SK-N-SH (cell line): ENCODE measurements at regions not wholly inside any gene's neighbourhood (a gene's known extent, or its start where the extent isn't known, plus 50 kb on each side); places are given as distances from the start of the nearest gene placed in this dataset.
"Not testable (repeated sequence)": the region's sequence is repeated elsewhere in the genome, so short reads cannot be mapped to it uniquely, and the experiment has no call there.

ENCODE experiments used
- CTCF ChIA-PET: fragments of 300-600, 350-600 bp; formaldehyde crosslinking; extraction: SDS; loops from one replicate; lab custom pipeline; 2021; lab: Yijun Ruan, JAX
- POLR2A ChIA-PET: fragments of 350-600 bp; sonication (Branson Sonifier 250); formaldehyde crosslinking; extraction: SDS; loops from one replicate; lab custom pipeline; 2020; ENCODE audit warnings: antibody characterized with exemption, inconsistent platforms; lab: Yijun Ruan, JAX
- DNase-seq: peaks from one replicate; pipeline ENCODE4 v3.0.0; 2012
- H2AFZ ChIP-seq: fragments of 200-600 bp; sonication (generic); 2 replicates; pipeline ENCODE4 v1.8.1; 2016; ENCODE audit warnings: antibody characterized with exemption, mild to moderate bottlenecking, low read depth
- H3F3A ChIP-seq: fragments of 200-600 bp; sonication (generic); replicated peaks from 2 replicates; pipeline ENCODE3; 2016; ENCODE audit warnings: antibody characterized with exemption, mild to moderate bottlenecking; ENCODE audit not compliant: insufficient read depth
- H3K27ac ChIP-seq, 2 experiments: fragments of 200-500 bp in 1 of 2; fragments of 200-600 bp in 1 of 2; sonication (Bioruptor generic) in 1 of 2; sonication (generic), shearing (Covaris generic) in 1 of 2; 2 replicates each; pipeline versions ENCODE4 v1.5.1 to v1.6.1; 2014 to 2016; ENCODE audit warnings: low read depth in 2 of 2, inconsistent platforms in 1 of 2, low read length in 1 of 2, mild to moderate bottlenecking in 1 of 2, mixed read lengths in 1 of 2
- H3K27me3 ChIP-seq: fragments of 200-600 bp; sonication (generic), shearing (Covaris generic); 2 replicates; pipeline ENCODE4 v1.6.1; 2016; ENCODE audit warnings: mixed run types; ENCODE audit not compliant: insufficient read depth
- H3K36me3 ChIP-seq, 2 experiments: fragments of 200-500 bp in 1 of 2; fragments of 200-600 bp in 1 of 2; sonication (Bioruptor generic) in 1 of 2; sonication (generic) in 1 of 2; replicated peaks in 1 of 2; 2 replicates each; pipeline versions ENCODE3 to v1.5.1; 2014 to 2016; ENCODE audit warnings: low read length in 1 of 2, mild to moderate bottlenecking in 1 of 2; ENCODE audit not compliant: insufficient read depth in 2 of 2, control insufficient read depth in 1 of 2
- H3K4me1 ChIP-seq, 2 experiments: fragments of 200-500 bp in 1 of 2; fragments of 200-600 bp in 1 of 2; sonication (Bioruptor generic) in 1 of 2; sonication (generic), shearing (Covaris generic) in 1 of 2; 2 replicates each; pipeline versions ENCODE4 v1.5.1 to v1.6.1; 2014 to 2016; ENCODE audit warnings: low read depth in 1 of 2, low read length in 1 of 2, mixed run types in 1 of 2; ENCODE audit not compliant: insufficient read depth in 2 of 2, control insufficient read depth in 1 of 2
- H3K4me2 ChIP-seq: fragments of 200-600 bp; sonication (generic), shearing (Covaris generic); 2 replicates; pipeline ENCODE4 v1.6.1; 2017; ENCODE audit warnings: mixed run types
- H3K4me3 ChIP-seq, 2 experiments: fragments of 200-500 bp in 1 of 2; fragments of 200-600 bp in 1 of 2; sonication (Bioruptor generic) in 1 of 2; sonication (generic), shearing (Covaris generic) in 1 of 2; 2 replicates each; pipeline versions ENCODE4 v1.5.1 to v1.8.1; 2014 to 2016; ENCODE audit warnings: low read depth in 2 of 2, inconsistent platforms in 1 of 2, low read length in 1 of 2, mild to moderate bottlenecking in 1 of 2, mixed read lengths in 1 of 2, moderate library complexity in 1 of 2
- H3K79me2 ChIP-seq: fragments of 200-600 bp; sonication (generic); 2 replicates; pipeline ENCODE4 v1.8.1; 2017; ENCODE audit warnings: mild to moderate bottlenecking; ENCODE audit not compliant: insufficient read depth
- H3K9ac ChIP-seq: fragments of 200-600 bp; sonication (generic); 2 replicates; pipeline ENCODE4 v1.6.1; 2017; ENCODE audit warnings: mixed run types
- H3K9me2 ChIP-seq: fragments of 200-600 bp; sonication (generic); 2 replicates; pipeline ENCODE4 v1.6.1; 2017; ENCODE audit warnings: mixed run types
- H3K9me3 ChIP-seq: fragments of 200-600 bp; sonication (generic); 2 replicates; pipeline ENCODE4 v1.6.1; 2017; ENCODE audit warnings: mixed run types, mild to moderate bottlenecking, moderate library complexity
- H4K20me1 ChIP-seq: fragments of 200-600 bp; sonication (generic); 2 replicates; pipeline ENCODE4 v1.6.1; 2017; ENCODE audit warnings: mild to moderate bottlenecking, mixed run types; ENCODE audit not compliant: insufficient read depth
- GATA2 ChIP-seq: sonication (generic); formaldehyde crosslinking; IDR thresholded peaks from 2 replicates; pipeline ENCODE4 v1.5.0; 2020; ENCODE audit warnings: mild to moderate bottlenecking, missing genetic modification reagents
- NFIC ChIP-seq: IDR thresholded peaks from 2 replicates; pipeline ENCODE4 v1.4.0; 2012; ENCODE audit warnings: borderline replicate concordance
- PBX3 ChIP-seq: IDR thresholded peaks from 2 replicates; pipeline ENCODE4; 2012
- POLR2AphosphoS5 ChIP-seq: IDR thresholded peaks from 2 replicates; pipeline ENCODE4 v1.6.1; 2012; ENCODE audit warnings: low read depth, low read length
- RAD21 ChIP-seq: IDR thresholded peaks from 2 replicates; pipeline ENCODE4 v1.6.1; 2012; ENCODE audit warnings: mild to moderate bottlenecking, low read length
- RCOR1 ChIP-seq: fragments of 150-350 bp; IDR thresholded peaks from 2 replicates; pipeline ENCODE4 v1.6.1; 2017; ENCODE audit warnings: antibody characterized with exemption, low read length
- RFX5 ChIP-seq: IDR thresholded peaks from 2 replicates; pipeline ENCODE4 v1.6.1; 2012; ENCODE audit warnings: mild to moderate bottlenecking, improper control_type of control experiment, low read length
- YY1 ChIP-seq: IDR thresholded peaks from 2 replicates; pipeline ENCODE4 v1.4.0; 2012; ENCODE audit warnings: low read depth, mild to moderate bottlenecking
- WGBS: methylation state at CpG from one replicate; pipeline ENCODE4 v1.1.6; 2017; ENCODE audit warnings: low lambda C conversion rate; 5-methylcytosine and 5-hydroxymethylcytosine counted together
- TF ChIP-seq, protein P1 (sequence below): fragments of 200-600 bp; sonication (generic); IDR thresholded peaks from 2 replicates; pipeline ENCODE4 v1.6.1; 2017; ENCODE audit warnings: antibody characterized with exemption, mild to moderate bottlenecking, moderate library complexity
- TF ChIP-seq, protein P2 (sequence below): fragments of 150-350 bp; IDR thresholded peaks from 2 replicates; pipeline ENCODE4 v1.6.1; 2017; ENCODE audit warnings: antibody characterized with exemption, low read length, low read depth, borderline replicate concordance
- TF ChIP-seq, protein P3 (sequence below): fragments of 150-350 bp; IDR thresholded peaks from 2 replicates; pipeline ENCODE4 v1.6.1; 2016; ENCODE audit warnings: mild to moderate bottlenecking, low read depth, low read length
- TF ChIP-seq, protein P4 (sequence below): IDR thresholded peaks from 2 replicates; pipeline ENCODE4 v1.4.0; 2012; ENCODE audit warnings: low read depth

DNA sequence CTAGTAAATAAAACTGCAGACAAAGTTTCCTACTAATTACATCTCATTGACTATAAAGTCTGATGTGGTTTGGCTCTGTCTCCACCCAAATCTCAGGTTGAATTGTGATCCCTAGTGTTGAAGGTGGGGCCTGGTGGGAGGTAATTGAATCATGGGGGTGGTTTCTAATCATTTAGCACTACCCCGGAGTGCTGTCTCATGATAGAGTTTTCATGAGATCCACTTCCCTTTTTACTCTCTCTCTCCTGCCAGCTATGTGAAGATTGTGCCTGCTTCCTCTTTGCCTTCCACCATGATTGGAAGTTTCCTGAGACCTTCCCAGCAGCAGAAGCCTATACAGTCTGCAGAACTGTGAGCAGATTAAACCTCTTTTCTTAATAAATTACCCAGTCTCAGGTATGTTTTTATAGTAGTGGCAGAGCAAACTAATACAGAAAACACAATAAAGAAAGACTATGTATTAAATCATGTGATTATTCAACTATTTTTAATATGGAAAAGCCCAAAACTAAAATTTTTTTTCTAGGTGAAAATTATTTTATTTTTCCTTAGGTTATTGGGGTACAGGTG is 232.1 kb downstream of the FZD1 start (continued):
- TF ChIP-seq GATA2 (CRISPR knock-in tag): no peak
- TF ChIP-seq, protein P1, sequence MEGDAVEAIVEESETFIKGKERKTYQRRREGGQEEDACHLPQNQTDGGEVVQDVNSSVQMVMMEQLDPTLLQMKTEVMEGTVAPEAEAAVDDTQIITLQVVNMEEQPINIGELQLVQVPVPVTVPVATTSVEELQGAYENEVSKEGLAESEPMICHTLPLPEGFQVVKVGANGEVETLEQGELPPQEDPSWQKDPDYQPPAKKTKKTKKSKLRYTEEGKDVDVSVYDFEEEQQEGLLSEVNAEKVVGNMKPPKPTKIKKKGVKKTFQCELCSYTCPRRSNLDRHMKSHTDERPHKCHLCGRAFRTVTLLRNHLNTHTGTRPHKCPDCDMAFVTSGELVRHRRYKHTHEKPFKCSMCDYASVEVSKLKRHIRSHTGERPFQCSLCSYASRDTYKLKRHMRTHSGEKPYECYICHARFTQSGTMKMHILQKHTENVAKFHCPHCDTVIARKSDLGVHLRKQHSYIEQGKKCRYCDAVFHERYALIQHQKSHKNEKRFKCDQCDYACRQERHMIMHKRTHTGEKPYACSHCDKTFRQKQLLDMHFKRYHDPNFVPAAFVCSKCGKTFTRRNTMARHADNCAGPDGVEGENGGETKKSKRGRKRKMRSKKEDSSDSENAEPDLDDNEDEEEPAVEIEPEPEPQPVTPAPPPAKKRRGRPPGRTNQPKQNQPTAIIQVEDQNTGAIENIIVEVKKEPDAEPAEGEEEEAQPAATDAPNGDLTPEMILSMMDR: no peak
- no peak for TF ChIP-seq RCOR1
- no peak for TF ChIP-seq RFX5

DNA sequence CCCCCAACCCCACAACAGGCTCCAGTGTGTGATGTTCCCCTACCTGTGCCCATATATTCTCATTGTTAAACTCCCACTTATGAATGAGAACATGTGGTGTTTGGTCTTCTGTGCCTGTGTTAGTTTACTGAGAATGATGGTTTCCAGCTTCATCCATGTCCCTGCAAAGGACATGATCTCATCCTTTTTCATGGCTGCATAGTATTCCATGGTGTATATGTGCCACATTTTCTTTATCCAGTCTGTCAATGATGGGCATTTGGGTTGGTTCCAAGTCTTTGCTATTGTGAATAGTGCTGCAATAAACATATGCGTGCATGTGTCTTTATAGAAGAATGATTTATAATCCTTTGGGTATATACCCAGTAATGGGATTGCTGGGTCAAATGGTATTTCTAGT is 233.0 kb downstream of the FZD1 start:
- H3K27me3 ChIP-seq, H3K4me3 ChIP-seq, H3K36me3 ChIP-seq, DNase-seq, H4K20me1 ChIP-seq, H3K4me1 ChIP-seq, POLR2A ChIA-PET, H2AFZ ChIP-seq, H3K4me2 ChIP-seq, H3K9me2 ChIP-seq, H3F3A ChIP-seq, H3K79me2 ChIP-seq, CTCF ChIA-PET, H3K27ac ChIP-seq, H3K9ac ChIP-seq, H3K9me3 ChIP-seq: not testable (repeated sequence)
- WGBS: 70% methylated on average over 1 of the region's 1 CpG

- WGBS: 32% methylated on average over 3 of the region's 3 CpGs
- Histone ChIP-seq H3K79me2 (no peaks in the 10 kb centered on the region), H2AFZ (no peak overlapping the region), H3K4me1 (no peaks in the 10 kb centered on the region; a peak in 1 of 4 replicates), H3K4me2 (no peak overlapping the region), H3K9me2 (no peaks in the 10 kb centered on the region), H3K9ac (no peak overlapping the region), H3K27ac (no peak overlapping the region), H3K27me3 (no peaks in the 10 kb centered on the region), H3K4me3 (no peak overlapping the region), H3K9me3 (no peaks in the 10 kb centered on the region), H3K36me3 (no peaks in the 10 kb centered on the region), H3F3A (no peaks in the 10 kb centered on the region), H4K20me1 (no peaks in the 10 kb centered on the region)
- no peak for TF ChIP-seq PBX3
- TF ChIP-seq, protein P2, sequence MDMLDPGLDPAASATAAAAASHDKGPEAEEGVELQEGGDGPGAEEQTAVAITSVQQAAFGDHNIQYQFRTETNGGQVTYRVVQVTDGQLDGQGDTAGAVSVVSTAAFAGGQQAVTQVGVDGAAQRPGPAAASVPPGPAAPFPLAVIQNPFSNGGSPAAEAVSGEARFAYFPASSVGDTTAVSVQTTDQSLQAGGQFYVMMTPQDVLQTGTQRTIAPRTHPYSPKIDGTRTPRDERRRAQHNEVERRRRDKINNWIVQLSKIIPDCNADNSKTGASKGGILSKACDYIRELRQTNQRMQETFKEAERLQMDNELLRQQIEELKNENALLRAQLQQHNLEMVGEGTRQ: no peak
- no peak for TF ChIP-seq NFIC
- TF ChIP-seq, protein P3, sequence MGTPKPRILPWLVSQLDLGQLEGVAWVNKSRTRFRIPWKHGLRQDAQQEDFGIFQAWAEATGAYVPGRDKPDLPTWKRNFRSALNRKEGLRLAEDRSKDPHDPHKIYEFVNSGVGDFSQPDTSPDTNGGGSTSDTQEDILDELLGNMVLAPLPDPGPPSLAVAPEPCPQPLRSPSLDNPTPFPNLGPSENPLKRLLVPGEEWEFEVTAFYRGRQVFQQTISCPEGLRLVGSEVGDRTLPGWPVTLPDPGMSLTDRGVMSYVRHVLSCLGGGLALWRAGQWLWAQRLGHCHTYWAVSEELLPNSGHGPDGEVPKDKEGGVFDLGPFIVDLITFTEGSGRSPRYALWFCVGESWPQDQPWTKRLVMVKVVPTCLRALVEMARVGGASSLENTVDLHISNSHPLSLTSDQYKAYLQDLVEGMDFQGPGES: no peak
- TF ChIP-seq YY1: no peak
- TF ChIP-seq RAD21: no peak
- TF ChIP-seq GATA2 (CRISPR knock-in tag): no peak
- no peak for TF ChIP-seq POLR2AphosphoS5
- TF ChIP-seq, protein P4, sequence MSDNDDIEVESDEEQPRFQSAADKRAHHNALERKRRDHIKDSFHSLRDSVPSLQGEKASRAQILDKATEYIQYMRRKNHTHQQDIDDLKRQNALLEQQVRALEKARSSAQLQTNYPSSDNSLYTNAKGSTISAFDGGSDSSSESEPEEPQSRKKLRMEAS: no peak
- ChIA-PET POLR2A (no interaction called here), CTCF (no interaction called here)
- DNase-seq: no peak
These were observed 239.8 kb downstream of the FZD1 start for GRCh38 chr7:91503934-91504555.
